HG03439 (cell line): ENCODE measurements at regions not wholly inside any gene's neighbourhood (a gene's known extent, or its start where the extent isn't known, plus 50 kb on each side); places are given as distances from the start of the nearest gene placed in this dataset.

Experiments
- ATAC-seq: cut with Tn5 transposase; IDR thresholded peaks from one replicate; pipeline ENCODE4 v1.9.1; 2021; ENCODE audit warnings: mild to moderate bottlenecking, moderate library complexity; ENCODE audit not compliant: unreplicated experiment

DNA sequence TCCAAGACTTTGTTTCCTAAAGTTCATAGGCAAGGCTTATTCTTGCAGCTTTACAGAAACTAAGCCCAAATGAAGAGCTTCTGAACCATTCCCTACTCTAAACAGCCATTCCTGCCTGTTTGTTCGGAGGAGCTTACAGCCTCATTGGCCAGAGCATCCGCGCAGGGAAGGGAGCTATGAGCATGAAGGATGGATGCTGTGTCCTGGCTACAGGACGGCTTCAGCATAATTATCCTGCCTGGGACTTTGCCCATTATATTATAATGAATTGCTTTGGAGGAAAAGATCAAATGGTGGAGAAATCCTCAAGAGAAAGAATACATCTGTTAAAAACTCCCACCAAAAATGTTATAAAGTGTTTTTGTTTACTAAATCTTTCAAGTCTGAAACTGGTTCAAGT lies 378.2 kb upstream of the BTBD3 start:
- no peak for ATAC-seq

GRCh38 chr20:11540558-11540957 lies 377.1 kb upstream of the BTBD3 start:
- no peak for ATAC-seq

DNA sequence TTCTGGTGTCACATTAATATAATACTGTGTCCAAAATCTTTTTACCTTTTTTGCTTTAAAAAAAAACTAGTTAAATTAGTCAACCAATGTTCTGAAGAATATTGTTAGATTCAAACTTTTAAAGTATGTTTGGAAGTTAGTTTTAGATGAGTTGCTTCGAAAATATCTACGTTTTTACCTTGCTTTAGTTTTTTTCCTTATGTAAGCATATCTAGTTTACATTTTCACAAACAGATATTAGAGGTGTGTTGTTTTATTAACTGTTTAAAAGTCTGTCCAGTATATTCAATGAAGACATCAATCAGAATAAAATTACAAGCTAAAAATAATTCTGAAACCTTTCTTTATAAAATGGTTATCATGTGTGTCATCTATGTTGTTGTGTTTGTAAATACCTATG lies 375.0 kb upstream of the BTBD3 start:
- ATAC-seq: no peak

GRCh38 chr20:11544029-11544678 lies 373.5 kb upstream of the BTBD3 start:
- peak; percentile 61 for ATAC-seq

- no peak for ATAC-seq
Measured at GRCh38 chr20:11546939-11547338, 370.8 kb upstream of the BTBD3 start.

- ATAC-seq: no peak
Measured at GRCh38 chr20:11549172-11550103, 368.3 kb upstream of the BTBD3 start.

GRCh38 chr20:11550657-11551338 lies 366.9 kb upstream of the BTBD3 start:
- ATAC-seq: no peak

DNA sequence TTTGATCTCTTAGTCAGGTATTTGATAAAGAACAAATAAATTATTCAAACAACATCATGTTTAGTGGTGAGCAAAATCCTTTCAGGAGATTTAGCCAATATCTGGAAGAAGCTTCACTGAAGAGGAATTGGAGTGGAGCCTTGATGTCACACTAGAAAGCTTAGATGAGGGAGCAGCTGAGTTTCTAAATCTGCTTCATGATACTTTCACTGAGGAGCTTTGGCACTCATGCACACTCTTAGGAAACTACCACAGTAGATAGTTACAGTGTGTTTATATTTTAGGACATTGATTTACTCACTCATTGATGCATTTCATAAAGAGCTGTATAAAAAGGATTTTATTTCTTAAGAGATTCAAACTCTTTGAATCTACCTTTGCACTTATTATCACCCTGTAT lies 366.2 kb upstream of the BTBD3 start:
- ATAC-seq: no peak

GRCh38 chr20:11553603-11554002 lies 364.1 kb upstream of the BTBD3 start:
- ATAC-seq: no peak

GRCh38 chr20:11555510-11555909 lies 362.2 kb upstream of the BTBD3 start:
- no peak for ATAC-seq

DNA sequence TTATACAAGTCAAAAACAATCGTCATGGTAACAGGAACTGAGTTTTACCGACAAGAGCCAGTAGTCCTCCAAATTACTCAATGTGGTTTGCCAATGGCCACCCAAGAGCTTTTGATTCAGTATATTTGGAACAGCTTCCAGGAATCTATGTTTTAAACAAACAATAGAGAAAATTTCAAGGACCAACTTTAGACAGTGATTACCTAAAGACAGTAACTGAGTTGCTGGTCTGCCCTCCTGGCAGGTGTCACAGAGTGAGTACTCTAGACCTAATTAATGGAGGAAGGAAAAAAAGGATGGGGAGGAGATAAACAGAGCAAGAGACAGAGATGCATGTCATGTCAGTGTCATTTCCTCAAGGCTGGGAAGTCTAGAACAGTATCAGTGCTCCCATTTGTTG lies 361.3 kb upstream of the BTBD3 start:
- no peak for ATAC-seq

- ATAC-seq: no peak
Measured at GRCh38 chr20:11564491-11564890, 353.2 kb upstream of the BTBD3 start.

- ATAC-seq: no peak
Measured at GRCh38 chr20:11569163-11569562, 348.5 kb upstream of the BTBD3 start.

DNA sequence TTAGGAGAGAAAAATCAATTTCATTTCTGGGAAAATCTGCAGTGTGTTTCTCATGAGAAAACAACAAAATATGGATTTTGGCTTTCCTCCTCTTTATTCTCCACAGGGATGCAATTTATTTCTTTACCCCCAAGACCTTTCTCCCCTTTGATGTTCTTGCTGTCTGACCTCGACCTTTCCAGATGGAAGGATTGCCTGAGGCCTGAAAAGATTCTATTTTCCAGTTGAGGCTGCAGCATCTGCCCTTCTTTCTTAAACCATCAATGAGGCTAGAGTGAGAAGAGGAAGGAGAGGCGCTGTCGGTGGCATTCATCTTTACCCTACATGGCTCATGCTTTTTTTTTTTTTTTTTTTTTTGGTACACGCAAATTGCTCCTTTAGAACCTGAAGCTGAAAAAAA lies 344.2 kb upstream of the BTBD3 start:
- ATAC-seq: no peak

DNA sequence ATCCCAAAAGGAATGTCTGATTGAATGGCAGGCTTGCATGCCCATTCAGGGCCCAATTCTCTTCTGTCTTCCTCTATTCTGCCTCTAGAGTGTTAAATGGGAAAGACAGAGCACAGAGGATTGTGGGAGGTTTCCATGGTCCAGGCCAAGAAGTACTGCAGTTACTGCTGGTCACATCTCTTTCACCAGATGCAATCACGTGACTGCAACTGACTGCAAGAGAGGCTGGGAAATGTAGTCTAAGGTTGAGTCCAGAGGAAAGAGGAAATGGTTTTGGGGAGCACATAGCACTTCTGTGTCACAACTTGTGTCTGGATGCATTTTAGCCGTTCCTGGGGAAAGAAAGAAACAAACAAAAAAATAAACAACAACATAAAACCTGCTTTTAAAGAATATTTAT lies 336.4 kb upstream of the BTBD3 start:
- no peak for ATAC-seq

- ATAC-seq: no peak
Measured at GRCh38 chr20:11582060-11582459, 335.6 kb upstream of the BTBD3 start.

- ATAC-seq: no peak
Measured at GRCh38 chr20:11585752-11586352, 331.8 kb upstream of the BTBD3 start.

GRCh38 chr20:11588875-11589274 lies 328.8 kb upstream of the BTBD3 start:
- no peak for ATAC-seq

GRCh38 chr20:11591965-11592364 lies 325.7 kb upstream of the BTBD3 start:
- no peak for ATAC-seq

GRCh38 chr20:11604339-11604738 lies 313.4 kb upstream of the BTBD3 start:
- no peak for ATAC-seq

DNA sequence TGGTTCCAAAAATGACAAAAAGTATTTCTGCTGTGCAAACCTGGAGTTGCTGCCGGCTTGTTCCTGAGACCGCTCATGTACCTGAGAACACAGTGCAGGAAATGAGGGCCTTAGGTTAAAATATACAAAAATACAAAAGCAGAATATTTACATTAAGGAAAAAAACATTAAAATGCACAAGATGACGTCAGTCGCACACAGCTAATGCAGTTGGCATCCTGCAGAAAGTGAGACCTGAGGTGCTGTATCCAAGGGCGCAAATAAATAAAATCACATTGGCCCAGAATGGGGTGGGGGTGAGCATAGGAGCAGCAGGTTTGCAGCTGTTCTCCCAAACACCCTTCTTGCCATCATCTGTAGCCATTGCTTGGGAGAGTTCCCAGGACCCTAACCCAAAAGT lies 310.6 kb upstream of the BTBD3 start:
- ATAC-seq: no peak
